ENCODE measurements at regions not wholly inside any gene's neighbourhood (a gene's known extent, or its start where the extent isn't known, plus 50 kb on each side); places are given as distances from the start of the nearest gene placed in this dataset.

GRCh38 chr6:95071464-95071863 is 505.9 kb upstream of the MANEA start:
- FAIRE-seq: no peak

- FAIRE-seq: no peak
Measured at GRCh38 chr6:95078457-95078856, 498.9 kb upstream of the MANEA start.

GRCh38 chr6:95081231-95081630 is 496.1 kb upstream of the MANEA start:
- FAIRE-seq: no peak

DNA sequence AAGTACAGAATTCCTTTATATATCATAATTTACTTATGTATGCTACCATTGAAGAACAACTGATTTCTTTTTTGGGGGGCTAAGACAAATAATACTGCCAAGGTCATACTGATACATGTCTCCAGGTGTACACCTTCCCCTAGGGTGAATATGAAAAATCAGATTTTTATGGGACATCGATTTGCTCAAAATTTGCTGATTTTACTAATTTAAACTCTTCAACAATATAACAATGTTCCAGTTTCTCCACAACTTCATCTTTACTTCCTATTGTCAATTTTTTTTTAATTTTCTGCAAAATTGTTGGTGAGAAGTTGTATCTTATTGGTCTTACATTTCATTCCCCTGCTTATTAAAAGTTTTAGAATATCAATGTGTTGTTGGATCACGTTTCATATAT is 495.4 kb upstream of the MANEA start:
- FAIRE-seq: no peak

DNA sequence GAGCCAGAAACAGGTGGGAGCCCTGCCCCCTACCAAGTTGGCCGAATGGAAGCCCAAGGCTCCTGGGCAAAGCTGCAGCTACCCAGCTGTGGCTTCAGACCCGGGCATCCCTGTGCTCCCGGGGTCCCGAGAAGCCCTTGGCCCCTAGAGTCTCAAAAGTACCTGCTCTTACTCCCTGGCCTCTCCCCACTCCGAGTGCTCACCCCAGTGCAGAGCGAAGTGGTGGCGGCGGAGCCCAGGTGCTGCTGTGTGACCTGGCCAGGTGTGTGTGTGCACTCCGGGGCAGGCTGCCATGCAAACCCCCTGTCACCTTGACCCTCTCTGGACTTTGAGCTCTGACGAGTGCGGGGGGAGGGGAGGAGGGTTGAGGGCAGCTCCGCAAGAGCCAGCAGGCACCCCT is 493.8 kb upstream of the MANEA start:
- no peak for FAIRE-seq

- FAIRE-seq: no peak
Measured at GRCh38 chr6:95084867-95085266, 492.5 kb upstream of the MANEA start.

DNA sequence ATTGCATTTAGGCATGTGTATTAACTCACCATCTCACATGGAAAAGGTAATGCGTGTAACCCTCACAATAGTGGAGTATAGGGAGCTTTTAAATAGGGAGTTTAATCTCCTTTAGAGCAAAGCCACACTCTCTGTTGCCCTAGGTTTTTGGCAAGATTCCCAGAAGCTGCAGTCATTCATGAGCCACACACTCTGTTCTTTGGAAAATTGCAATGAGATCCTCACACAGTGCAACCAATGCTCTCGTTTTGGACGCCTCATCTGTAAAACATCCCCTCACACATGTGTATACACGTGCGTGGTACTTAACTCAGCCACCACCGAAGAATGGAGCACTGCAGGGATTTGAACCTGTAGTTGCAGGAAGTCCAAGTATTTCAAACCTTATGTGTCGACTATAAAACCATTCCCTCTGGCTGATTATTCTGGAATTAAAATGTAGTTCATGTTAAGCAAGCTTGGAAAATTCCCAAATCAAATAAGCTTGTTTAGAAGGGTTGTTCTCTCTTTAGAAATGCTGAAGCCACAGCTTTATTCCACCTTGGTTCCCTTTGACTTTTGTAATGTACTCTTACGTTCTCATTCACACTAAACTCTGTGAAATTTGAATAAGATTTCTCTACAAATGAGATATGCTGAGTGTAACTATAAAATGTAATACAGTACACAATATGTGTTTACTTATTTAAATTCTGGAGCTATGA is 489.8 kb upstream of the MANEA start:
- no peak for FAIRE-seq

GRCh38 chr6:95091823-95092436 is 485.4 kb upstream of the MANEA start:
- no peak for FAIRE-seq

DNA sequence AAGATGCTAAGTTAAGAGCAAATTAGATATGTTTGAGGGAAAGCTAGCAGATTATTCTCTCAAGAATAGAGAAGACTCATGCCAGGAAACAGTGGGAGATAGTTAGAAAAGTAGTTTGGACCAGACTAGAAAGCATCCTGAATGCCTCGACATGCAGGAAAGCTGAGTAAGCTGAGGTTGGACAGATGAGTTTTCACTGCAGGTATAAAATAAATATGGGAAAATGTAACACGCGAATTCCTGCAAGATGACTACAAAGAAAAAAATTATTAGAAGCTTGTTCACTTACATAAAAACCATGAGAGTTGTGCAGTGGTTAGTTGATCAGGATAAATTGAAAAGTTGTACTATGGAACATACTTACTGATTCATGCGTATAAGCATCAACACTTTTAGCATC is 484.2 kb upstream of the MANEA start:
- no peak for FAIRE-seq

DNA sequence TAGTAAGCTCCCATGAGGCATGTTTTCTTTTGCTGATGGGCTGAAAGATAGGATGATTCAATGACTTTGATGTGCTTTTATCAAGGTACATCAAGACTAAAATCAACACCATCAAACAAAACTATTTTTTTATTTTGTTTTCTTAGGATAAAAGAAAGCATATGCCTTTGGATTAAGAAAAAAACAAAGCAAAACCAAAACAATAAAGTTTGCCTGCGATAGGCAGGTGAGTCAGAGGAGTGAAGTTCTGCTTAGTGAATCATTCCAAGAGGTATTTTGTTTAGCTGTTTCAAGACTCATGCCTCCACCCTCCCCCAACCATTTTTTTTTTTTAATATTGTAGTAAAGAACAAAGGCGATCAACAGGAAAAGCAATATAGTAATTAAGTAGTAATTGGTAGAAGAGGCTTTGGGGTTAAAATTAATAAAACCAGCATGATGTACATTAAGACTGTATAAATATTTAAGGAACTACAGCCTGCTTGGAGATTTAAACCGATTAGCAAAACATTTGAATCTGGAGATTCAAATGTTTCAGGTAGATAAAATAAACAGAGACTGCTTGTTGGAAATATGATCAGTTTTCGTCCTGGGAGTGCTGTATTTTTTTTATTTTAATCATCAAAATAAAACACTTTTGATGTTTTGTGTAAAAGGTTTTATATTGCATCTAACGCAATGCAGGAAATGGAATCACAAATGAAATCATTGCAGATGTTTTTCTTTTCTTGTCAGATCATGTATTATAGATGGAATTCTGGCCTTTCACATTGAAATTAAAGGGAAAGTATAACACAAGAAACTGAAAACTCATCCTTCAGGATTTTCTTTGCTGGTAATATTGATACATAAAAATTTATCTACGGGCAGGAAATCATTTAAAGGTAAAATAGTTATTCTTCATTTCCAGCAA is 482.3 kb upstream of the MANEA start:
- FAIRE-seq: no peak

- FAIRE-seq: no peak
Measured at GRCh38 chr6:95095855-95096254, 481.5 kb upstream of the MANEA start.

DNA sequence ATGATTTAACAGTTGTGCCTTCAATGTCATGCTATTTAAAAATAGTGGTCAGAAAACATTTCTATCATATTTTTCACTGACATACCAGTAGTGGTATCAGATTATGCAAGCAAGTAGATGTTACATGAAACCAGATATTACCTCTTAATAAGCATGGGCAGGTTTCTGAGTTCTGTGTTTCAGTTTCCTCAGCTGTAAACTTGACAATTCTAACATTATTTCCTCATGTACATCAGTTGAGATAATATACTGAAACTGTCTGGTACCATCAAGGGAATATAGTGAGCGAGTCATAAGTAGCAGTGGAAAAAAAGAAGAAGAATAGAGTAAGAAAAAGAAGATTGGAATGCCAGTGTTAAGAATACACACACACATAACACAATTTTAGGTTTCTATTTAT is 477.9 kb upstream of the MANEA start:
- FAIRE-seq: no peak

DNA sequence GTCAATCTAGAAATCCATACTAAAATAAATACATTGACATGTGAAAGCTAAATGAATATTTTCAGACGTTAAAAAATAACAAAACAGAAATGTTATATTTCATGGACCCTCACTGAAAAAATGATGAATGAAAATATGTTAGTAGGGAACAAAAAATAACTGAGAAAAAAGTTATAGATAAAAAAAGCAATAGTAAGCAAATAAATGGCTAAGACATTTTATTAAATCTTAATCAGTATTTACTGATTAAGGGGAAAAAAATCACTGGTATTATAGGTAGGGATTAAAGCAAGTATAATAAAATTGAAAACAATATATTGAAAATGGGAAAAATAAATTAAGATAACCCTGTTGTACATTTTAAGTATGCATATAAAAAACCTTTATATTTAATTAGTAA is 468.1 kb upstream of the MANEA start:
- FAIRE-seq: no peak

GRCh38 chr6:95110767-95111166 is 466.6 kb upstream of the MANEA start:
- FAIRE-seq: no peak

- no peak for FAIRE-seq
Measured at GRCh38 chr6:95117236-95117635, 460.1 kb upstream of the MANEA start.

DNA sequence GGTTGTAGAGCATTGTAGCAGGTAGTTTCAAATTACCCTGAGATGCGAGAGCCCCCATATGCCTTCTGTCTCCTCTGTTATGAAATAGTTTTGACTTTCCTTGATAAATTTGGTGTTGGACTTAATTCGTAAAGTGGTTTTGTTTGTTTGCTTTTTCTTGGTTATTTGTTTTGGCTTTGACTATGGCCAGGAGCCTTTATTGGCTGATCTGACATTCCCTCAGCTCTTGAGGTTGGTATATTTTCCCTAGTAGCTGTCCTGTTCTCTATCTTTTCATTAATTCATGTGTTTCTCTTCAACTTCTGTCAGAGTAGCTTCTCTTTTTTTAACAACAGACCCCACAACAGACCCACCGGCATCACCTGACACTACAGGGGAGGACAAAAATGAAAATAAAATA is 457.4 kb upstream of the MANEA start:
- FAIRE-seq: no peak

DNA sequence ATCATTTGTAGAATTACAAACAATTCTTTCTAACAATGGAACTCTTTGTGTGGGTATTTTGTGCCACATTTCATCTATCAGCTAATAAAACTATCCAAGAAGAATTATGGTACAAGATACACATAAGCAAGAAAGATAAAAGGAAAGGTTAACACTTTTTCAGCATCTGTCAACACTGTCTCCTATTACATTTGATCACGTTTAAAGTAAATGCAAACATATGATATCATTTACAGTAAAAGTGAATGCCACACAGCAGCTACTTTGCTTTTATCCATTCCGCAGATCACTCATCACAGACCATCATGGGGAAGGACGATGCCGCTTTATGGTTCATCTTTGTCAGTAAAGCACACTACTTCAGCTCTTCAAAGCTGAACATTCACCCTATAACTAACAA is 456.4 kb upstream of the MANEA start:
- no peak for FAIRE-seq

DNA sequence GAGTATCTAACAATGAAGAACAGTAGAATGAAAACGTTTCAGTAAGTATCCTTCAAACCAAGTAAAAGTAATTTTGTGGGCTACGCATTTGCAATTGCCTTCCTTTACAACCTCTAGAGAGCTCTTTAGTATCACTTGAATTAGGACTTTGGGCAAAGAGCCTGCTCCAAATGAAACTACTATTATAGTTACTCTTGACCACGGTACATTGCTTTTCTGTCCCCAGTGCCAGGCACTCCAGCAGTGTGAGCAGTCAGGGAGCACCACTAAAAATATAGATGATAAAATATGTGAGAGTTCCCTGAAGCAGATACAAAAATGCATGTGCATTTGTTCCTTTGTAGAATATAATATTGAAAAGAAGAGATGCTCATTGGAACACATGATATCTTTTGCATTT is 450.1 kb upstream of the MANEA start:
- FAIRE-seq: no peak

DNA sequence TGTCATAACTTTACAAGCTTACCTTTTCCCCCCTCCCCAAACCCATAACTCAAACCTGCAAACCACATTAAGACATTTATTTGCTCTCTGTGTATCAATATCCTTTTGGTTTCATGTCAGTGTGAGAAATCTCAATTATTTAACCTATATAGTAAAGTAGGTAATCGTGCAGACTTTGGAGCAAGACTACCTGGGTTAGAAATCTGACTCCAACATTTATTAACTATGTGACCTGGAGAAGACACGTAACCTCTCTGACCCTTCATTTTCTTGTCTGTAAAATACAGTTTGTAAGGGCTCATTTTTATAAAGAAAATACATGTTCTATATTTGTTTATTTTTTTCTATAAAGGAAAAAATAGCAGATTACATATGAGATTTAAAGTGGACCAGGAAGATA is 448.9 kb upstream of the MANEA start:
- FAIRE-seq: no peak

DNA sequence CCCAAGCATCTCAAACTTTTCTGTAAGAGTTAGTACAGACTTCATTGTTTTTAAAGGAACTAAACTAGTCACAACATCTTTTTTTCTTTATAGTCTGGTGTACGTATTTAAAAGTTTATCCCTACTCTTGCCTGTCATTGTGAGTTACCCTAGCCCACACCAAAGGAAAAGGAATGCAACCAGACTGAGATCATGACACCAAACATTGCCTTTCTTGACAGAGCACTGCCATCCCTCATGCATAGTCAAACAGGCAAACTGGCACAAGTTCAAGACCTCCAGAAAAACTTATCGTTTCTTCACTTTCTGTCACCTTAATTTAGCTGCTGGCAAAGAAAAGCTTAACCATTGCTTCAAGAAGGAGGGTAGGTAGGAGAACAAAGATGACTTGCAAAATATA is 448.4 kb upstream of the MANEA start:
- no peak for FAIRE-seq

DNA sequence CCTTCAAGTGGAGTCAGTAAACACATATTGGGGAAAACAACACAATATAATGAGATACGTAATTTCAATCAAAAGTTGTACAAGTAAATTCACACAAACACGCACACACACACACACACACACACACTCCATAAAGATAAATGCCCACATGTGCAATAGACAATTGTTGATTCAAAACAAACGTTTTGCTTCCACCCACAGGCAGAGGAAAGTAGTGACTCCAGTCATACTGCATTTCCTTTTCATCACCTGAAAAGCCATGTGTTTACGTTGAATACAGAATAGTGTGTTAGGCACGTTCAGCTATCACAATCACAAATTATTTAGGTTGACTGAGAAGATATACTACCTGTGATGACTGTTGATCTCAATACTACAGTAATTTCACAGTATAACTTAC is 443.8 kb upstream of the MANEA start:
- FAIRE-seq: no peak

- FAIRE-seq: no peak
Measured at GRCh38 chr6:95135182-95135581, 442.2 kb upstream of the MANEA start.

DNA sequence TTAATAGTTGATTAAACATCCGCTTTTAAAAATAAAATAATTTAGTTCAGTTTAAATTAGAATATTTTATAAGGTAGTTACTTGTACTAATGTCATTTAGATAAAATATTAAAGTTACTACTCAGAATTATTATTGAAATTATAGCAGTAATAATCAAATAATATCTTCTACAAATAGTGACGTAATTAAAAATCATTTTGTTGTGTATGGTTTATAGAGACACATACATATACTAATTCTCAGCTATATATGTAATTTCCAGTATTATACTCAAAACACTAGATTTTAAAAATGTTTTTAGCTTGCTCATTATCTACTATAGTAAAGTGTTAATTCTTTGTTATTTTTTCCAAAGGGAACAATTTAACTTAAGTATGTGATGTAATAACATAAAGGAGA is 435.2 kb upstream of the MANEA start:
- FAIRE-seq: no peak
